NB4 (cell line): ENCODE measurements at regions not wholly inside any gene's neighbourhood (a gene's known extent, or its start where the extent isn't known, plus 50 kb on each side); places are given as distances from the start of the nearest gene placed in this dataset.

Experiments used
- MYC ChIP-seq: IDR thresholded peaks from 2 replicates; pipeline ENCODE4 v1.6.1; 2011; ENCODE audit warnings: low read depth, low read length
- POLR2A ChIP-seq: IDR thresholded peaks from 2 replicates; pipeline ENCODE4 v1.6.1; 2011; ENCODE audit warnings: mild to moderate bottlenecking; ENCODE audit not compliant: insufficient read length; ENCODE audit errors: extremely low read depth
- TF ChIP-seq, protein P1 (sequence below): IDR thresholded peaks from one replicate; pipeline ENCODE4 v1.5.1; 2012; ENCODE audit warnings: low read depth, low read length
- TF ChIP-seq, protein P2 (sequence below): IDR thresholded peaks from 2 replicates; pipeline ENCODE4 v1.6.1; 2011; ENCODE audit warnings: low read depth, low read length

DNA sequence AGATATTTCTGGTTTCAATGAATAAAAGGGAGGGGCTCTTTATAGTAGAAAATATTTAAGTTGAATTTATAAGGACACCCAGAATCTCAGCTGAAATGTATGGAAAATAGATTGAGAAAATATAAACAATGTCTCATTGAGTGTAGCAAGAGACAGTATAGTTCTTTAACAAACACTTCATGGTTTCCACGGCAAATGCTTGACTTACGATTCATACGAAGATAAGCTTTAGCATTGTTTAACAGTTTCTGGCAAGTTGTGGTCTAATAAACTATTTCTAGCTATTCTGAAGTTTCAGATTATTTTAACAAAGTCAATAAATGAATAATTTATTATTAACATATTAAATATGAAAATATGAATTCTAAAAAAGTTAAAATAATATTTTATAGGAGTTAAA is 1419.4 kb downstream of the KCNT2 start:
- TF ChIP-seq, protein P1, sequence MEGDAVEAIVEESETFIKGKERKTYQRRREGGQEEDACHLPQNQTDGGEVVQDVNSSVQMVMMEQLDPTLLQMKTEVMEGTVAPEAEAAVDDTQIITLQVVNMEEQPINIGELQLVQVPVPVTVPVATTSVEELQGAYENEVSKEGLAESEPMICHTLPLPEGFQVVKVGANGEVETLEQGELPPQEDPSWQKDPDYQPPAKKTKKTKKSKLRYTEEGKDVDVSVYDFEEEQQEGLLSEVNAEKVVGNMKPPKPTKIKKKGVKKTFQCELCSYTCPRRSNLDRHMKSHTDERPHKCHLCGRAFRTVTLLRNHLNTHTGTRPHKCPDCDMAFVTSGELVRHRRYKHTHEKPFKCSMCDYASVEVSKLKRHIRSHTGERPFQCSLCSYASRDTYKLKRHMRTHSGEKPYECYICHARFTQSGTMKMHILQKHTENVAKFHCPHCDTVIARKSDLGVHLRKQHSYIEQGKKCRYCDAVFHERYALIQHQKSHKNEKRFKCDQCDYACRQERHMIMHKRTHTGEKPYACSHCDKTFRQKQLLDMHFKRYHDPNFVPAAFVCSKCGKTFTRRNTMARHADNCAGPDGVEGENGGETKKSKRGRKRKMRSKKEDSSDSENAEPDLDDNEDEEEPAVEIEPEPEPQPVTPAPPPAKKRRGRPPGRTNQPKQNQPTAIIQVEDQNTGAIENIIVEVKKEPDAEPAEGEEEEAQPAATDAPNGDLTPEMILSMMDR, result no peak
- TF ChIP-seq MYC (no peak), POLR2A (no peak)
- TF ChIP-seq, protein P2, sequence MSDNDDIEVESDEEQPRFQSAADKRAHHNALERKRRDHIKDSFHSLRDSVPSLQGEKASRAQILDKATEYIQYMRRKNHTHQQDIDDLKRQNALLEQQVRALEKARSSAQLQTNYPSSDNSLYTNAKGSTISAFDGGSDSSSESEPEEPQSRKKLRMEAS, result no peak
